Midbrain (tissue), 1 donor: ENCODE measurements at regions not wholly inside any gene's neighbourhood (a gene's known extent, or its start where the extent isn't known, plus 50 kb on each side); places are given as distances from the start of the nearest gene placed in this dataset.

Experiments
- DNase-seq: peaks from one replicate; lab custom pipeline; 2025; lab: John Stamatoyannopoulos, UW

GRCh38 chr7:91323626-91324158, 59.5 kb downstream of the FZD1 start:
- DNase-seq: no peak

- DNase-seq: no peak
These were observed 60.4 kb downstream of the FZD1 start for GRCh38 chr7:91324663-91325062.

- no peak for DNase-seq
These were observed 61.5 kb downstream of the FZD1 start for GRCh38 chr7:91325726-91326125.

GRCh38 chr7:91326516-91327199, 62.4 kb downstream of the FZD1 start:
- DNase-seq: no peak

GRCh38 chr7:91327346-91327745, 63.1 kb downstream of the FZD1 start:
- no peak for DNase-seq

- no peak for DNase-seq
These were observed 65.3 kb downstream of the FZD1 start for GRCh38 chr7:91329571-91329970.

GRCh38 chr7:91330191-91330808, 66.1 kb downstream of the FZD1 start:
- DNase-seq: no peak

GRCh38 chr7:91330866-91331265, 66.6 kb downstream of the FZD1 start:
- no peak for DNase-seq

- DNase-seq: no peak
These were observed 71.9 kb downstream of the FZD1 start for GRCh38 chr7:91336106-91336505.

GRCh38 chr7:91338226-91339020, 74.2 kb downstream of the FZD1 start:
- DNase-seq: no peak

GRCh38 chr7:91342346-91342745, 78.1 kb downstream of the FZD1 start:
- DNase-seq: no peak

- no peak for DNase-seq
These were observed 79.3 kb downstream of the FZD1 start for GRCh38 chr7:91343420-91343960.

- no peak for DNase-seq
These were observed 79.9 kb downstream of the FZD1 start for GRCh38 chr7:91343996-91344629.

GRCh38 chr7:91344911-91345310, 80.7 kb downstream of the FZD1 start:
- DNase-seq: no peak

- DNase-seq: no peak
These were observed 81.2 kb downstream of the FZD1 start for GRCh38 chr7:91345449-91345848.

GRCh38 chr7:91346426-91346825, 82.2 kb downstream of the FZD1 start:
- no peak for DNase-seq

GRCh38 chr7:91347290-91347689, 83.1 kb downstream of the FZD1 start:
- no peak for DNase-seq

GRCh38 chr7:91348711-91349110, 84.5 kb downstream of the FZD1 start:
- no peak for DNase-seq

GRCh38 chr7:91351374-91351773, 87.1 kb downstream of the FZD1 start:
- no peak for DNase-seq

GRCh38 chr7:91352091-91352490, 87.9 kb downstream of the FZD1 start:
- DNase-seq: no peak

- no peak for DNase-seq
These were observed 89.6 kb downstream of the FZD1 start for GRCh38 chr7:91353848-91354247.
